Ovary (tissue), 7 donors: ENCODE measurements at regions not wholly inside any gene's neighbourhood (a gene's known extent, or its start where the extent isn't known, plus 50 kb on each side); places are given as distances from the start of the nearest gene placed in this dataset. TPM values are rescaled to one million over a fixed set of nuclear protein-coding genes. Genes with fewer than 3 reads are reported as not detected.
"Not testable (repeated sequence)": the region's sequence is repeated elsewhere in the genome, so short reads cannot be mapped to it uniquely, and the experiment has no call there.

Experiments
- DNase-seq, 5 donors: peaks; one replicate each; pipeline ENCODE4 v3.0.0-alpha.2; 2019 to 2020
- H3K27ac ChIP-seq, 2 donors: fragments of 200-600 bp; one replicate each; pipeline versions ENCODE4 v1.5.1 to v1.8.0; 2019 to 2022
- H3K27me3 ChIP-seq: fragments of 200-600 bp; one replicate; pipeline ENCODE4 v1.8.0; 2022
- H3K36me3 ChIP-seq: fragments of 200-600 bp; sonication (generic); one replicate; pipeline ENCODE4 v1.5.1; 2019
- H3K4me1 ChIP-seq: one replicate; pipeline ENCODE4 v1.8.1; 2013; ENCODE audit warnings: mild to moderate bottlenecking, moderate library complexity; ENCODE audit not compliant: insufficient read depth
- H3K4me3 ChIP-seq: fragments of 200-600 bp; sonication (generic); one replicate; pipeline ENCODE4 v1.5.1; 2017
- H3K9me3 ChIP-seq, 2 donors: fragments of 200-600 bp in 1 of 2; sonication (generic) in 1 of 2; one replicate each; pipeline versions ENCODE4 v1.5.1 to v1.8.1; 2013 to 2019; ENCODE audit warnings: mild to moderate bottlenecking in 1 of 2, moderate library complexity in 1 of 2
- CTCF ChIP-seq, 3 donors: fragments of 450-650 bp in 2 of 3; fragments of 200-600 bp in 1 of 3; IDR thresholded peaks; one replicate each; pipeline versions ENCODE4 v1.5.1 to v1.8.0; 2016 to 2022; ENCODE audit warnings: antibody characterized with exemption in 3 of 3, mild to moderate bottlenecking in 1 of 3
- EP300 ChIP-seq: sonication (generic); formaldehyde crosslinking; IDR thresholded peaks from one replicate; pipeline ENCODE4 v1.6.1; 2017; ENCODE audit warnings: antibody characterized with exemption
- POLR2A ChIP-seq: fragments of 450-650 bp; IDR thresholded peaks from one replicate; pipeline ENCODE4 v1.6.1; 2017; ENCODE audit warnings: antibody characterized with exemption, mild to moderate bottlenecking, moderate library complexity
- WGBS, 3 donors: extraction: QIAGEN DNeasy Blood & Tissue Kit in 1 of 3; methylation state at CpG; one replicate each; pipeline versions ENCODE4 v1.1.5 to v1.1.7; 2013 to 2017; 5-methylcytosine and 5-hydroxymethylcytosine counted together
- intact Hi-C, 4 donors: fragments of 100-400 bp; cut with DNase I; formaldehyde crosslinking; loops; one replicate each; pipeline versions ENCODE4 v1.11.0 to v1.15.1; 2022 to 2023
- small RNA-seq: library from RNA; depleted of rRNA; stranded (forward); fragments of <200 nt; gene quantifications from one replicate; pipeline ENCODE3, GENCODE V24; 2016
- donor health status: DM: no; HTN: no; CAD: no; lungs with moderate emphysema.
- donor health status: DM: no; HTN: no; CAD: no.
- donor health status: Bipolar disorder and iron deficiency.
- donor health status: DM: no; HTN: no; CAD: no.
- donor health status: DM: yes; HTN: yes; CAD: no.

GRCh38 chr4:150021483-150021882, 56.8 kb upstream of the DCLK2 start:
- intact Hi-C loops = no loop called here
- Histone ChIP-seq H3K36me3 (no peaks in the 10 kb centered on the region), H3K4me3 (no peak overlapping the region), H3K27me3 (no peaks in the 10 kb centered on the region), H3K27ac (no peak overlapping the region), H3K9me3 (no peaks in the 10 kb centered on the region), H3K4me1 (no peaks in the 10 kb centered on the region)
- 76 to 91% (median 82%) methylated on average over 1 of the region's 1 CpG for WGBS, 3 donors
- no peak for DNase-seq
- TF ChIP-seq EP300 (no peak), CTCF (IDR thresholded peaks at IDR 0.05) (no peak), POLR2A (no peak)

GRCh38 chr4:150023489-150023888, 54.8 kb upstream of the DCLK2 start:
- H3K4me3 ChIP-seq = no peak overlapping the region
- H3K27me3 ChIP-seq = no peaks in the 10 kb centered on the region
- WGBS, 3 donors = 74 to 78% (median 75%) methylated on average over 2 of the region's 2 CpGs
- no peak overlapping the region for H3K27ac ChIP-seq
- DNase-seq = no peak
- TF ChIP-seq POLR2A (no peak), CTCF (IDR thresholded peaks at IDR 0.05) (no peak), EP300 (no peak)
- H3K9me3 ChIP-seq = no peaks in the 10 kb centered on the region
- no peaks in the 10 kb centered on the region for H3K4me1 ChIP-seq
- no peaks in the 10 kb centered on the region for H3K36me3 ChIP-seq
- intact Hi-C loops = no loop called here

GRCh38 chr4:150026987-150027386, 51.3 kb upstream of the DCLK2 start:
- intact Hi-C loops, H3K4me3 ChIP-seq, H3K27ac ChIP-seq, DNase-seq, H3K9me3 ChIP-seq, H3K36me3 ChIP-seq, H3K27me3 ChIP-seq, H3K4me1 ChIP-seq: not testable (repeated sequence)

Small RNA genes in the stretch of these regions (small RNA-seq; reads per million reads assigned to genes)
- gene RNA5SP167 (not detected), gene RNU6-1230P (not detected)
